HG02759 (cell line): ENCODE measurements at regions not wholly inside any gene's neighbourhood (a gene's known extent, or its start where the extent isn't known, plus 50 kb on each side); places are given as distances from the start of the nearest gene placed in this dataset.

Experiments used
- ATAC-seq: cut with Tn5 transposase; IDR thresholded peaks from one replicate; pipeline ENCODE4 v1.9.1; 2021; ENCODE audit warnings: mild to moderate bottlenecking, moderate library complexity; ENCODE audit not compliant: unreplicated experiment

GRCh38 chr9:118987167-118987566 lies 382.1 kb downstream of the BRINP1 start:
- no peak for ATAC-seq

- ATAC-seq: no peak
Measured at GRCh38 chr9:118990949-118991348, 378.3 kb downstream of the BRINP1 start.

- no peak for ATAC-seq
Measured at GRCh38 chr9:118991366-118992285, 377.6 kb downstream of the BRINP1 start.

- ATAC-seq: no peak
Measured at GRCh38 chr9:118992813-118993794, 376.1 kb downstream of the BRINP1 start.

- no peak for ATAC-seq
Measured at GRCh38 chr9:118993965-118994364, 375.3 kb downstream of the BRINP1 start.

- no peak for ATAC-seq
Measured at GRCh38 chr9:119002491-119002890, 366.7 kb downstream of the BRINP1 start.

GRCh38 chr9:119003201-119003611 lies 366.0 kb downstream of the BRINP1 start:
- no peak for ATAC-seq

- ATAC-seq: no peak
Measured at GRCh38 chr9:119003882-119004617, 365.2 kb downstream of the BRINP1 start.

- ATAC-seq: no peak
Measured at GRCh38 chr9:119004618-119004990, 364.6 kb downstream of the BRINP1 start.

GRCh38 chr9:119005162-119005561 lies 364.1 kb downstream of the BRINP1 start:
- no peak for ATAC-seq

GRCh38 chr9:119009249-119009648 lies 360.0 kb downstream of the BRINP1 start:
- no peak for ATAC-seq

GRCh38 chr9:119020284-119020683 lies 349.0 kb downstream of the BRINP1 start:
- no peak for ATAC-seq

- no peak for ATAC-seq
Measured at GRCh38 chr9:119020730-119021333, 348.4 kb downstream of the BRINP1 start.

- ATAC-seq: no peak
Measured at GRCh38 chr9:119026120-119026519, 343.1 kb downstream of the BRINP1 start.

GRCh38 chr9:119027901-119028699 lies 341.1 kb downstream of the BRINP1 start:
- no peak for ATAC-seq

- ATAC-seq: no peak
Measured at GRCh38 chr9:119029886-119030285, 339.3 kb downstream of the BRINP1 start.

- no peak for ATAC-seq
Measured at GRCh38 chr9:119033596-119033995, 335.6 kb downstream of the BRINP1 start.

- ATAC-seq: no peak
Measured at GRCh38 chr9:119036969-119037368, 332.3 kb downstream of the BRINP1 start.

GRCh38 chr9:119043996-119044395 lies 325.2 kb downstream of the BRINP1 start:
- ATAC-seq: no peak

GRCh38 chr9:119044806-119045205 lies 324.4 kb downstream of the BRINP1 start:
- ATAC-seq: no peak
